ENCODE measurements at regions not wholly inside any gene's neighbourhood (a gene's known extent, or its start where the extent isn't known, plus 50 kb on each side); places are given as distances from the start of the nearest gene placed in this dataset.

DNA sequence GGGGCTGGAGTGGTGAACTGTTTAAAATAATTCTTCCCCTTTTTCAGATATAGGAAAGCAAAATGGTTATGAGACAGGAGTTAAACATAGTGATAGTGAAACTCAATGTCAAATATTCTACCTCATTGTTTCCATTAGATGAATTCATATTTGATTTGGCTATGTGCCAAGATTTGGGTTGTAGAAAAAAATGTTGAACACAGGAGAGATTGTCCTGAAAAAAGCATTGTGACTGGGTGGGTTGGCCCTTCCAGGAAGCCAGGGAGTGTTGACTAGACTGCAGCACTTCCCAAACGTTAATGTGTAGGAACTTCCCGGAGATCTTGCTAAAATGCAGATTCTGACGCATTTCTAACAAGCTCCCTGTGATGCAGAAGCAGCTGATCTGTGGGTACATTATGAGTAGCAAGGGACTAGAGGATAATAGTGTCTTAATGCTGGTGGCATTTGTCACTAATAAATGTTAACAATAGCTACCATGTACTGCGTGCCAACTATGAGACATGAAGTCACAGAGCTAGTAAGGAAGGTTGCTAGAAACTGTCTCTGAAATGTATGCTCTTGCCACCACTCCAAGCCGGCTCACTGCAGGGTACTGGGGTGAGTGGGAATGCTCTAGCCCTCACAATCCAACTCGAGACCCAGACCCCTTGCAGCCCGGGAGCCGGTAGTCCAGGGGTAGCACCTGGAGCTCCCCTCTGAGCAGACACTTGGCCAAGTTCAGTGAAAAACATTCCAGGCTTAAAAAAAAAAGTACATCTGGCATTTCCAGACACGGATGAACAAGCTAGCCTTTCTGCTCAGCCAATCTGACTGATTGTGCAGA, 120.6 kb downstream of the CD47 start:
- no peak for DNase-seq

DNA sequence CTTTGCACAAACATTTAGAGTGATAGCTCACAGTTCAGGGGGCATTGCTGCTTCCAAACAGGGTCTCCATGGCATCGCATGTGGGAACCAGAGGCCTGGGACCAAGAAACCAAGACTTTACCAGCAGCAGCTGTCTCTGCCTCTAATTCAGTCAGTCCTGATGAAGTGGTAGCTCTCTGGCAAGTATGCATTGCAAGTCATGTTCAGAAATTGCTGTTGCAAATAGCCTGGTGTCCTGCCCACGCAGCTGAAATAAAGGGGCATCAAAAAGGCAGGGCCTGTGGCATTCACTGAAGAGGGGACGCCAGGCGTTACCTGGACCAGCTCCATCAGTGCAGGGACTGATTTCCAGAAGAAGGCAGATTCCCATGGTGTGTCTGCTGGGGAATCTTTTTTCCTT, 121.3 kb downstream of the CD47 start:
- DNase-seq = no peak

DNA sequence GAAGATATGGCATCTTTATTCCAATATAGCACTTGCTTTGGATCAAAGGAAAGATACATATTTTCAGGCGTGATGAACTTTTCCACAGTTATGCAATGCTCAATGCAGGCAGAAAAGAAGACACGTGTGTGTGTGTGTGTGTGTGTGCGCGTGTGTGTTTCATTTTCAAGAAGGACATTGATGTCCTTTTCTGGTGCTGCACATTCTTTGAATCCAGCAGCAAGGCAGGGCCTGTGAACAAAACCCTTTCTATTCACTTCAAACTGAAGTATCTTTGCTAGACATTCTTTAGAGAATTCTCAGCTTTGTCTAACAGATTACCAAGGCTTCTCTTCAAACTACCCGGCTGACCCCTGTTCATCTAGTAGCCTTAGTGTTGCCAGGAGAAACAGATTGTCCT, 124.6 kb downstream of the CD47 start:
- no peak for DNase-seq

DNA sequence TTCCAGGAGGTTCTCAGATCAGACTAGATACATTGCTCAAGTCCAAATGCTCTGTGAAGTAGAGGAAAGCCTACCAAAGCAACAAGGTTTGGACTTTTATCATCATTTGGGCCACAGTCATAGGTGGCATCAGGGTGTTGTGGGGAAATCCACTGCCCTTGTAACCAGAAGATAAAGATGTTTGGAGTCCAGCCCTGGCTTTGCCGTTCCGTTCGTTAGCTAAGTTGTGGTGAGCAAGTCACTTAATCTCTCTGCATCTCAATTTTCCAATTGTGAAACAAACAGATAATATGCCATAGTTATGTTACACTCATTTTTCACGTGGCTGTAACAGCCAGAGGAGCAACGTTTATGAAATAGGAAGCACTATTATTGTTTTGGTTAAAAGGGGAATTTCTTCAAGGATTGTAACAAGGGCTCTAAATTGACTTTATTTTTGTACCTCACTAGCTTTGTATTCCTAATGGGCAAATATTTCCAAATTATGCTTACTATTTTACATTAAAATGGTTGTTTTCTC, 125.6 kb downstream of the CD47 start:
- DNase-seq = peak; percentile 41

DNA sequence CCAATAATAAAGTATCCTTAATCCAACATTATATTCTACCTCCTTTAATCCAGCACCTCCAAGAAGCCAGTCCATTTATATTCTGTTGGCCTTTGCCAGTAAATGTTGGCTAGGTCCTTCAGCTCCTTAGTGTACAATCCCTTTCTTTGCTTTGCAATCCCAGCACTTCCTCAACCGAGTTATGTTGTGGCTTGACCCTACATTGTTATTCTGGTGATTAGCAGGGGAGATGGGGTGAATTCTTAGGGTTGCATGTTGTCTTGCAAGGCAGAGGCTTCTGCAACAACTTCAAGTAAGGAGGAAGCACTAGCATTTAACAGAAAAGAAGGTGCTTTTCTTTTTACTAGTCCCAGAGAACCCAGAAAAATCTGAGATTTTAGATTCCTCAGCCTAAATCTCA, 127.2 kb downstream of the CD47 start:
- no peak for DNase-seq

DNA sequence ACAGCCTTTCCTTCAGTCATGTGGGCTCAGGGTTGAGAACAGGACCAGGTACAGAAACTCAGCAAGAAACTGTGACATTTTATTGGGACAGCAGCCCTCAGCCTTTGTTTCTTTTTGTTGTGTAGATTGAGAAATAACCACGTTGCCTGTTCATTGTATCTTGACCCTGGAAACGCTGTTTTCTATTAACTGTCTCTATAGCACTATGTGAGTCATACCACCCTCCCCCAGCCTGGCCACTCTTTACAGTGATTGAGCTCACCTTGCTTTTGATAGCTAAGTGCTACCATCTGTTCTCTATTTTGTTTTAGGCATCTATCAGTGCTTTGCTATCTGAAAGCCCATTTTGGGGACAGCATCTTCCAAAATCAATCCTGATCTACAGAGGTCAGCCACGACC, 127.9 kb downstream of the CD47 start:
- DNase-seq = no peak

DNA sequence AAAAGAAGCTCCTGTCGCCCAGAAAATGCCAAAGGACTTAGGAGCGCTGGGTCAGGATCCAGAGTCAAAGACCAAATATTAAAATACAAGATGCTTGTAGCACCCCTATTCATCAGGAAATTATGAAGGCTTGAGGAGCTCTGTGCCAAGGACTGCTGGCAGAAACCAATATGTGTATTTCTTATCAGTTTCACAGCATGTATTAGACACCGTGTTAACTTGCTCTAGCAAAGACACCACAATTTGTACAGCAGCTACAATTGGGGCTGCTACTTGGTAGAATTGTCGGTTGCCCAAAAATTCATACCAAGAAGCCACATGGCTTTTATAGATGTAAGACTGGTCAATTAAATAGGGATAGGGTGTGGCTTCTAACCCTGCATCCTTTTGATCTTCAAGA, 128.8 kb downstream of the CD47 start:
- DNase-seq = no peak

DNA sequence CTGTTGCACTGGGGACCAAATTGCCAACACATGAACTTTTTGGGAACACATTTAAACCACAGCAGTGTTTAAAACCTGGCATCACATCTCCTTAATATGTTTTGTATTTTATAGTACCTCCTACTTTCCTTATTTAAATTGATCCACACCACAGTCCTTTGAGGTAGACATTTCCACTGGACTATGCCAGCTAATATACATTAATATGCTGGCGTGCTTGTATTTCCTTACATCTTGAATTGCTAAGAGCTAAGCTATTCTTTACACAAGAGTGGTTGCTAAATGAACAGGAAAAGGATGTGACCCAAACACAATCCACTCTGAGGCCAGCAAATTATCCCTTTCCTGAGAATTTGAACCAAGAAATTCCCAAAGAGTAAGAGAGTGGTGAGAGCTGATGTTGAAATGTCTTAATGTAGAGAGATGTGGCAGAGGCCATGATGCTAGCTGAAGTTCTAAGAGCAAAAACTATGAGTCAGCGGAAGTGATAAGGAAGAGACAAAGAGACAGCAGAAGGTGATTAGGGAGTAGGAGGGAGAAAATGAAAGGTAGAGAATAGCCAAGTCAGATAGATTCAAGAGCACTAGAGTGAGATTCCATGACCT, 131.2 kb downstream of the CD47 start:
- DNase-seq = no peak

DNA sequence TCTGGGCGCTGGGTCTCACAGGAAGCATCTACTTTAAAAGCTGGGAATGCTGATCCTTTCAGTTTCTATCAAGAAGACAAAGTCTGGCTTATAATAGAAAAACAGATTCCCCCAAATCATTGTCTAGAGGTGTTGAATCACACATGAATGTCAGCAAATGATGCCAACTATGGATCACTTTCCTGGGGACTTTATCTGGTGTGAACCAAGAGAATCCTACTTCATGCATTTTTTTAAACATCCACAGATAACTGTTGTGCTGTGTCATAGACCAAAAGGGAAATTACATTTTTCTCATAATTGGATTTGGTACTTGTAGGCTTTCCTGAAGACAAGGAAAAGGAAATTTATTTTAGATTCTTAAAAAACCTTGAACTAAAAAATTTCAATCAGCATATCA, 132.7 kb downstream of the CD47 start:
- no peak for DNase-seq

DNA sequence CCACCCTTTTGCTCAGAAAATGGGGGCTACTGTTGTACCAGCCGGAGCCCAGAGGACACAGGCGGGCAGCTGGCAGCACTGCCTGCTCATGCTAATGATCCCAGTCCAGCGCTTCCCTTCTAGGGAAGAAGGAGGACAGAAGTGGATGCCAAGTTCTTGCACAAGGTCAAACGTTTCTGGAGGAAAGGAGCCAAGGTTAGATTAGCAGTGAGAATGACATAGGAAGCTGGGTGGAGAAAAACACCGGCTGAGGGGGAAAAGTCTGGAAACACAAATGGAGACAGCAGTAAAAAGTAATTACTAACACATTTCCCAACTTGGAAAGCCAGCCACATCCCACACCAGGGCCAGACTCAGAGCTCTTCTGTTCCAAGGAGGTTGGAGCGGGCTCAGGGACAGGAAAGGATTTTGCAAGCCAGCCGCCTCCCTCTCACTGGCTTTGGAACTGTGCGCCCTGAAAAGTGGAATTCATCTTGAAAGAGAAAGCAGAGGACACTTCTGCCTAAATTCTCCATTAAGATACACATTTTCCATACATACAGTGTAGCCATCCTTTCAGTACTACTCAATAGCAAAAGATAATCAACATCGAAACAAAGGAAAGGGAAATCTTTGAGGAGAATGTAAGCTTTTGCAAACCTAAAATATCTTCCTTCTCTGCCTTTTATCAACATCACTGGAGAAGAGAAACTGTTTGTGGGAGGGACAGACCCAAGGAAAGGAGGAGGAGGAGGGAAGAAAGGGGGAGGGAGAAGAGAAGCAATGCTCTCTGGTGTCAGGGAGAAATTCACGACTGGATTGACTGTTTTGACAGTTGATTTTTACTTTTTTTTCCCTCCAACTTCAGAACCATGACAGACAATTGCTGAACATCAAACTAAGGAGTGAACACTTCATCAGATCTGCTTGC, 133.6 kb downstream of the CD47 start:
- peak; percentile 30 for DNase-seq

DNA sequence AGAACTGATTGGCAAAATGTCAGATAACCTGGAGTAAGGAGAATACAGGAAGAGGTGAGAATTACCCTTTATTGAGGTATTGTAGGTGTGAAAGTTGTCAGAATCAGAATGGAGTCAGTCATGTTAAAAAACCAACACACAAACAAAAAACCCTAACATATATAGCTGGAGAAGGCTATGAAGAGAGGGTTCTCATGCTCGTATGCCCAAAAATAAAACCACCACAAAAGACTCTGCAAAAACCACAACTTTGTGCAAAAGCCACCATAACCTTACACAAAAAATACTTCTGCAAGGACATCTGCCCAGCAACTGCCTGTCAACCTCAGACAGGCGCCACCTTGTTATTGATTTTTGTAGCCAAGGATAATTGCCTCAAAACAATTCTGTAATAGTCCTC, 136.0 kb downstream of the CD47 start:
- peak; percentile 50 for DNase-seq

DNA sequence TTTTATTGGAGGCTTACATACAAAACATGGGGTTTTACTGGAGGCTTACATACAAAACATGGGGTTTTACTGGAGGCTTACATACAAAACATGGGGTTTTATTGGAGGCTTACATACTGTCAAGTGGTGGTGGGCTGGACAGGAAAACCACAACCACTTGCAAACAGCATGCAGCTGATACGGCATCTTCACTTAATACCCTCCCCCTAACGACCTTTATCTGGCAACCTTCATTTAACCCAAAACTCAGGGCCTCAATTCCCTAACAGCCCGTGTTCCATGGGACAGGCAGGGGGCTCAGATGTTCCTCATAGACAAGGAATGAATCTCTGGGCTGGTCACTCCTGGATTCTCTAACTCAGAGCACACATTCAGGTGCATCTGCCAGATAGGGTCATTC, 137.1 kb downstream of the CD47 start:
- DNase-seq = peak; percentile 3

DNA sequence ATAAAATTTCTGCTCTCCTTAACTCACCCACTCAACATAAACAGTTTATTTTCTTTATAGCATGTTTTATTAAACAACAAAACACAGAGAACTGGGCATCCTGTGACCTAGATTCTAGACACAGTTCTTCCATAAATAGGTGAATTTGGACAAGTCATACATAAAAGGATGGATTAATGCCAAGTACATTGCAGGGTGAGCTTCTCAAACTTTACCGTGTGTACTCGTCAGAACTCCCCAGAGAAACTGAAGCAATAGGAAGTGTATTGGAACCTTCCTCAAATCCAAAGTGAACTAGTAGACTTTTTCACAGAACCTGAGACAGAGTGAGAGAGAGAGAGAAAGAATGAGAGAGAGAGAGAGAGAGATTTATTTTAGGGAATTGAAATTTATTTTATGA, 139.7 kb downstream of the CD47 start:
- DNase-seq = no peak

DNA sequence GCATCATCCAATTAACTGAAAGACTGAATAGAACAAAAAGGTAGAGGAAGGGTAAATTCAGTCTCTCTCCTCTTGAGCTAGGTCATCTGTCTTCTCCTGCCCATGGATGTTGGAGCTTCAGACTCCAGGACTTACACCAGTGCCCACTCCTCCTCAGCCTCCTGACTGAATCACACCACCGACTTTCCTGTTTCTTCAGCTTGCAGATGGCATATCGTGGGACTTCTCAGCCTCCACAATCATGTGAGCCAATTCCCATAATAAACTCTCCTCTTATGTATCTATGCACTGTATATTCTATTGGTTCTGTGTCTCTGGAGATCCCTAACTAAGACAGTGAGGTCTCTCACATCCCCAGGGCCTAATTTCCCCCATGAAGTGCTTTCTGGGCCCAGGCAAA, 140.4 kb downstream of the CD47 start:
- DNase-seq = no peak

DNA sequence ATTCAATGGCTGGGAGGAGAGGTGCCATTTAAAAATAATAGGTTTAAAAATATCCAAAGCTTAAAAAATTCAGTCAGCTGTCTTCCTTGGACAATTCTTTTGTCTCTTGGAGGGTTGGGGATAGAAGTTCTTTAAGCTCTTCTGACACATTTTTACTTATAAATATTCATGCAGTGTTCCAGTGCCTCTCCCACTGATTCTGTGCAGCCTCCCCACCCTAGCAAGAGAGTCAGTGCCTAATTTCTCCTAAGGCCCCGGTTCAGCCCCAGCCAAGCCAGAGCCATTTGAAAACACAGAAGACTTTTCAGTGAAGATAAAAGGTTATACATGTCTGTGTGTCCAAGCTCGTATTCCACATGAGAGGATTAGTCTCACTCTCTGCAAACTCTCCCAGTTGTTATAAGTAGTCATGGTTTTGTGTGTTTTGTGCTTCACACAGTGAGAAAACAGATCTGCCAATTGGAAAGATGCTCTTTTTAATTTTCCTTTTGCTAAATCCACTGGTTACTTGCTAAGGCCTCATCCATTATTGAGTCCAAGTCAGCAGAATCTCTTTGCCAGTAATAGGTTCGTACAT, 141.3 kb downstream of the CD47 start:
- no peak for DNase-seq

DNA sequence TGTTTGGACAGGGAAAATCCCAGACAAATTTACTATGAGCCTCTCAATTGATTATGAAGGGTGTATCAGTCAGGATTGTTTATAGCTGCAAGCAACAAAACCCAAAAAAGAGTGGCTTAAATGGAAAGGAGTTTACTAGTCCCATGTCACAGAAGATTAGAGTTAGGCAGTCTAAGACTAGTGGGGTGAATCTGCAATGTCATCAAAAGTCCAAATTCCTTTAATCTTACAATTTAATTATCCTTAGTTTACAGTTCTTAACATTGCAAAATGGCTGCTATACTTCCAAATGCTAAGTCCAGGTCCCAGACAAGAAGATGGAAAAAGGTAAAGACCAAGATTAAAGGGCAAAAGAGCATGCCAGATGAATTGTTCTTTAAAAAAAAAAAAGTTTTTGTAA, 143.6 kb downstream of the CD47 start:
- DNase-seq = no peak

DNA sequence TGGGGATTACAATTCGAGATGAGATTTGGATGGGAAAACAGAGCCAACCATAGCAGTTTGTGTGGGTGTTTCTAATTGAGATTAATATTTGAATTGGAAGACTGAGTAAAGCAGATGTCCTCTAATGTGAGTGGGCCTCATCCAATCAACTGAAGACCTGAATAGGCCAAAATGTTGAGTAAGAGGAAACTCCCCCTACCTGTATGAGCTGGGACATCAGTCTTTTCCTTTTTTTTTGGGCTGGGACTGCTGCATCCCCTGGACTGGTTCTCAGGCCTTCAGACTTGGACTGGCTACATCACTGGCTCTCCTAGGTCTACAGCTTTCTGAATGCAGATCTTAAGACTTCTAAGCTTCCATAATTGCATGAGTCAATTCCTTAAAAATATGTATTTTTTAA, 144.1 kb downstream of the CD47 start:
- DNase-seq = no peak

DNA sequence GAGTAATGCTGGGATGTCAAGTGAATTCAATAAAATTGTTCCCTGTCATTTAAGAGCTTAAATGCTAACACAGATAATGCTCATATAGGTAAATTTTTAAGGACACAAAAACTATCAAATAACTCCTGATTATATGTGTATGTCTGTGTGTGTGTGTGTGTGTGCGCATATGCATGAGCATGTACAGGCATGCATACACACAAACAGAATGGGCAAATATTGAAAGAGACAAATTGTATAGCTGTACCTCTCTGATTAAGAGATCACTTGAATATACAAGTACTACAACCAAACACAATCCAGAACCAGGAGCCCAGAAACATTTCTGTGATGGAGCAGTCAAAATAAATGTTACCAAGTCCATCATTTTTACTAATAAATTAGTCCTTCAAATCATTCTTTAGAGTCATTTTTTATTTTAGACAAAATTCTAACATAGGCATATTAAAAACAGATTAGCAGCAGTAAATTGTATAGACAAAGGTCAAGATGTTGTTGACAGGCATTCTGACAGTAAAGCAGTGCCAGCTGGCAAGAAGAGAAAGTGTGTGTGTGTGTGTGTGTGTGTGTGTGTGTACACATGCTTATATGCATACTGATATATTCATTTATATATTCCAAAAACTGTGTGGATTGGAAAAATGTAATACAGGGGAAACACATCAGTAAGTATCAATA, 145.3 kb downstream of the CD47 start:
- DNase-seq = no peak

DNA sequence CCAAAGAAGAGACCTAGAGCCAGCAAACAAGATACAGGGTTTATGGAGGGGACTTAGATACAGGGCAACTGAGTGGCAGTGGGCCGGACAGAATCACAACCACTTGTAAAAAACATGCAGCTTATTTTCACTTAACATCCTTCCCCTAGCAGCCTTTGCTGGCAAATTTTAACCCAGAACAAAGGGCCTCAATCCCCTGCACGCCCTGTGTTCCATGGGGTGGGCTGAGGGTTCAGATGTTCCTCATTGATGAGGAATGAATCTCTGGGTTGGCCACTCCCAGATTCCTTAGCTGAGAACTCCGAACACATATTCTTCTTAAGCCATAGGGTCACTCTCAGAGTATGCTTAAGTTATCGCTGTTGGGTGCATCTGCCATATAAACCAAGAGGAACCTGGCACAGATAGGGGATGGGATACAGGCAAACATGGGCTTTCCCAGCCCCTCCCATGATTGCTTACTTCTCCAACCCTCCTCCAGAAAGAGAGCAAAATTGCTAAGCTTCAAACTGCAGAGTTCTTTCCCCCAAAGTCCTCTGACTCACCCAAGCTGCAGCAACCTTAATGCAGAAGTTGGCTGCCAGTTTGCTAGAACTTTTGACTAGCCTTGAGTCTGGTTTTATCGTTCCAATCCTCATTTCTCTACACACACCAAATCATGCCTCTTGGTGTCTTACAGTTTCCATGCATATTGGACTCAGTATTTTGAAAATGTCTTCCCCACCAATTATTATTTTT, 146.9 kb downstream of the CD47 start:
- peak; percentile 90 for DNase-seq

DNA sequence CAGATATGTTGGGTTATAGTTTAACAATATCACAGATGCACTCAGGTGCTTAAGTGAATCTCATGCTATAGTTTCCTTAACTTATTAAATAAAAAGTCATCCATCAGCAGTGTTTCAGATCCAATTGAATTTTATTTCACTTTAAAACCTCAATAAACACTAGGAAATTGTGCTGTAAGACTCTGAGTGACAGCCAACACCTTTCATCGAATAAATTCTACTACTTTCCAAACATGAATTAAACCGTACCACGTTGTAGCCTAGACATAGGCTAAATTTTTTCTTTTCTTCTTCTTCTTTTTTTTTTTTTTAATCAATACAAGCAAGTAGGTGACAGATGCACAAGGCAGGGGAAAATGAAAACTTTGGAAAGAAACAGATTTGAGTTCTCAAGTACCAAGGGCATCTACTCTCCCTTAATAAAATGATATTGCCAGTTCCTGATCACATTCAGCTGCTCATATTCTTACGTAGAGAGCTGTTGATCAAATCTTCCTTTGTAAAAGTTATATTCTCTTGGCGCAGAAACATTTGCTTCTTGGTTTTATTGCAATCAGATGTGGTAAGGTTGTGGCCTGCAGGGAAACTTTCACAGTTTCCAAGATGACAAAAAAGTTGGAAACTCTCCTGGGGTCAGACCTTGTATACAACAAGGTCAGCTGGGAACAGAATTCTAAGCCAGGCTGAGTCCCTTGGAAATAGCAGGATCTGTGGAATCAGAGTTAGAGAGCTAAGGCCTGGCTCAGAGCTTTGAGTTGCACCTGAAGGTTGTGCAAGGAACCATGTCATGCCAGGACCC, 147.7 kb downstream of the CD47 start:
- no peak for DNase-seq

DNA sequence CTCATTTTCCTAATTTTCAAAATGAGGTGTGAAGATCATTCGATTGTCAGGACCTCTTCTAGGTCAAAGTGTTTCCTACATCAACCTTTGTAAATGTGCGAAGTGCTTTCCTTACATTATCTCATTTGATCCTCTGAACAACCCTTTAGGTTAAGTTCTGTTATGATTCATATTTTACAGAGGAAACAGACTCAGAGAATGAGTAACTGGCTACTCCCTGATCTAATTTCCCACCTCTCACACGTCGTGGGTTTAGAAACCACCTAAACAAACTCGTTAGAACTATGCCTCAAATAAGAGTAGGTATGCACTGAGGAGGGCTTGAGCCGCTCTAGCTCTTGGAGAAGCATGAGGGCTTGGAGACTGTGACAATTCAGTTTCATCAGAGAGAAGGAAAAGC, 148.6 kb downstream of the CD47 start:
- no peak for DNase-seq
